Activated T-helper 1 cell treated with anti-CD3 and anti-CD28 coated beads, Interleukin-12 subunit alpha, Interleukin-12 subunit beta, Interleukin-2, Interleukin-4 antibody, amounts not matched to agents 30 ng/mL and 10 ng/mL and 1 ng/mL, durations not matched to agents 14 hours and 24 hours and 36 hours (primary cell): ENCODE measurements at regions not wholly inside any gene's neighbourhood (a gene's known extent, or its start where the extent isn't known, plus 50 kb on each side); places are given as distances from the start of the nearest gene placed in this dataset.
A peak's percentile ranks its signal among the peaks of the same experiment; 100 is the strongest.
"Not testable (repeated sequence)": the region's sequence is repeated elsewhere in the genome, so short reads cannot be mapped to it uniquely, and the experiment has no call there.

Experiments used
- DNase-seq: peaks from one replicate; pipeline ENCODE4 v3.0.0; 2021; ENCODE audit warnings: low spot score
- H3K27ac Mint-ChIP-seq: one replicate; pipeline ENCODE4 v1.8.0; 2021; ENCODE audit warnings: mild to moderate bottlenecking, mixed read lengths
- H3K27me3 Mint-ChIP-seq: one replicate; pipeline ENCODE4 v1.8.0; 2022; ENCODE audit warnings: mild to moderate bottlenecking, moderate library complexity, mixed read lengths; ENCODE audit not compliant: insufficient read depth
- H3K36me3 Mint-ChIP-seq: one replicate; pipeline ENCODE4 v1.8.0; 2021; ENCODE audit warnings: low read depth, mixed read lengths
- H3K4me1 Mint-ChIP-seq: one replicate; pipeline ENCODE4 v1.8.0; 2021; ENCODE audit warnings: low read depth, mixed read lengths
- H3K4me3 Mint-ChIP-seq: one replicate; pipeline ENCODE4 v1.8.0; 2021; ENCODE audit warnings: mild to moderate bottlenecking, moderate library complexity, mixed read lengths
- H3K9me3 Mint-ChIP-seq: one replicate; pipeline ENCODE4 v1.8.0; 2021; ENCODE audit warnings: mixed read lengths
- intact Hi-C: fragments of 100-400 bp; cut with micrococcal nuclease; formaldehyde crosslinking; loops from one replicate; pipeline ENCODE4 v1.15.1; 2024

- Mint-ChIP-seq H3K4me1 (peaks cover 15% of the 10 kb centered on the region), H3K36me3 (no peaks in the 10 kb centered on the region), H3K27me3 (no peaks in the 10 kb centered on the region), H3K27ac (no peak overlapping the region), H3K9me3 (no peaks in the 10 kb centered on the region), H3K4me3 (no peak overlapping the region)
- peak; percentile 30 for DNase-seq
- intact Hi-C loops: loop anchor here (5.0 to 10.0 kb wide), 2 partner anchors 603 to 1285 kb away; partner anchors contain the start of gene DLGAP1
Observed at GRCh38 chr18:5057386-5058348, 139.4 kb downstream of the AKAIN1 start.

DNA sequence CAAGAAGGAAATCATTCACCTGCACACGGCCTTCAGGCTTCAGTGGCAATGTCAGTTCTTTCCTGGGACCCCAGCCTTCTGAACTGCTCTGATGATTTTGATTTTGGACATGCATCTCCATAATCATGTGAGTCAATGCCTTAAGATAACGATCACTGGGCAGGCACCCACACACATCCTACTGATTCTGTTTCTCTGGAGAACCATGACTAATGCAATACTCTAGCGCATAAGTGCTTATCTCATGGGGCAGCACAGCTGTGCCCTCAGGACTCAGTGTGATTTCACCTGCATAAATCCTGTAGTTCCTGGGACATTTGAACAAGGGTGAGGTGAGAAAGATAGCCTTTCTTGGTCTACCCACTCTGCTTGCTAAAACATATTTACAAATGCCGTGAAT lies 144.6 kb downstream of the AKAIN1 start:
- H3K27ac Mint-ChIP-seq: no peak overlapping the region
- intact Hi-C loops: loop anchor here (10.0 kb wide), 1 partner anchor 598 kb away; the partner anchor contains the start of gene DLGAP1
- no peaks in the 10 kb centered on the region for H3K27me3 Mint-ChIP-seq
- H3K9me3 Mint-ChIP-seq: no peaks in the 10 kb centered on the region
- no peaks in the 10 kb centered on the region for H3K36me3 Mint-ChIP-seq
- peaks cover 1% of the 10 kb centered on the region for H3K4me1 Mint-ChIP-seq
- DNase-seq: no peak
- no peak overlapping the region for H3K4me3 Mint-ChIP-seq

GRCh38 chr18:5051207-5051606 lies 145.8 kb downstream of the AKAIN1 start:
- Mint-ChIP-seq H3K4me1 (no peaks in the 10 kb centered on the region), H3K4me3 (no peak overlapping the region), H3K9me3 (no peaks in the 10 kb centered on the region), H3K27ac (no peak overlapping the region), H3K27me3 (no peaks in the 10 kb centered on the region), H3K36me3 (no peaks in the 10 kb centered on the region)
- DNase-seq: no peak
- intact Hi-C loops: loop anchor here (10.0 kb wide), 1 partner anchor 596 kb away; the partner anchor contains the start of gene DLGAP1

GRCh38 chr18:5049124-5049523 lies 147.9 kb downstream of the AKAIN1 start:
- H3K27me3 Mint-ChIP-seq: no peaks in the 10 kb centered on the region
- H3K9me3 Mint-ChIP-seq: no peaks in the 10 kb centered on the region
- no peak overlapping the region for H3K4me3 Mint-ChIP-seq
- H3K27ac Mint-ChIP-seq: no peak overlapping the region
- H3K36me3 Mint-ChIP-seq: no peaks in the 10 kb centered on the region
- no peak for DNase-seq
- H3K4me1 Mint-ChIP-seq: no peaks in the 10 kb centered on the region
- intact Hi-C loops: no loop called here

- H3K27ac Mint-ChIP-seq: no peak overlapping the region
- H3K9me3 Mint-ChIP-seq: no peaks in the 10 kb centered on the region
- no peaks in the 10 kb centered on the region for H3K4me1 Mint-ChIP-seq
- no peak overlapping the region for H3K4me3 Mint-ChIP-seq
- no peak for DNase-seq
- intact Hi-C loops: no loop called here
- no peaks in the 10 kb centered on the region for H3K27me3 Mint-ChIP-seq
- H3K36me3 Mint-ChIP-seq: no peaks in the 10 kb centered on the region
Observed at GRCh38 chr18:5040476-5040875, 156.6 kb downstream of the AKAIN1 start.

- no peaks in the 10 kb centered on the region for H3K27me3 Mint-ChIP-seq
- no peaks in the 10 kb centered on the region for H3K4me1 Mint-ChIP-seq
- no peak overlapping the region for H3K27ac Mint-ChIP-seq
- no peak overlapping the region for H3K4me3 Mint-ChIP-seq
- intact Hi-C loops: no loop called here
- peaks cover 9% of the 10 kb centered on the region for H3K9me3 Mint-ChIP-seq
- no peaks in the 10 kb centered on the region for H3K36me3 Mint-ChIP-seq
- DNase-seq: no peak
Observed at GRCh38 chr18:5036523-5036922, 160.5 kb downstream of the AKAIN1 start.

DNA sequence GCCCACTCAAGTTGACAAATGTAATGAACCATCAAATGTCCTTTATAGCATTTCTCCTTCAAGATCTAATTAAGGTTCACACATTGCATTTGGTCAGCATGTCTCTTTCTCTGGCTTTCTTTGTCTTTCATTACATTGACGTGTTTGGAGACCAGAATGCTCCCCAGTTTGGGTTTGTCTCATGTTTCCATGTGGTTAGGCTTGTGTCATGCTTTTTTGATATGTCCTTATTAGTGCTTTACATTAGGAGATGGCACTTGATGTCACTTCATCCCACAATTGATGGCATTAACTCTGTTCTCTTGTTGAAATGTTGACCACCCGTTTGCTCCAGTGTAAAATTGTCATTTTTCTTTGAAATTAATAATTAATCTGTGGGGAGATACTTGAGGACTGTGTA lies 165.8 kb downstream of the AKAIN1 start:
- Mint-ChIP-seq H3K27ac (no peak overlapping the region), H3K27me3 (no peaks in the 10 kb centered on the region), H3K9me3 (peaks cover 12% of the 10 kb centered on the region), H3K4me3 (no peak overlapping the region), H3K36me3 (no peaks in the 10 kb centered on the region), H3K4me1 (no peaks in the 10 kb centered on the region)
- no peak for DNase-seq
- intact Hi-C loops: no loop called here

DNA sequence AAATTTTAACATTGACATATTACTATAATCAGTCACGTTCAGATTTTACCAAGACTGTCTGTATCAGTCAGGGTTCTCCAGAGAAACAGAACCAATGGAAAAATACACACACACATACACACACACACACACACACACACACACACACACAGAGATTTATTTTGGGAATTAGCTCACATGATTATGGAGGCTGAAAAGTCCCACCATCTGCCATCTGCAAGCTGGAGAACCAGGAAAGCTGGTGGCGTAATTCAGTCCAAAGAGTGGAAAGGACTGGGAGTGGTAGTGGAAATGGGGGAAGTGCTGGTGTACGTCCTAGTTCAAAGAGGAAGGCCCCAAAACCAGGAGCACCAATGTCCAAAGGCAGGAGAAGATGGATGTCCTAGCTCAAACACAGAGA lies 166.4 kb downstream of the AKAIN1 start:
- intact Hi-C loops: no loop called here
- Mint-ChIP-seq H3K27me3 (no peaks in the 10 kb centered on the region), H3K27ac (no peak overlapping the region), H3K4me1 (no peaks in the 10 kb centered on the region), H3K36me3 (no peaks in the 10 kb centered on the region), H3K9me3 (peaks cover 12% of the 10 kb centered on the region), H3K4me3 (no peak overlapping the region)
- no peak for DNase-seq

DNA sequence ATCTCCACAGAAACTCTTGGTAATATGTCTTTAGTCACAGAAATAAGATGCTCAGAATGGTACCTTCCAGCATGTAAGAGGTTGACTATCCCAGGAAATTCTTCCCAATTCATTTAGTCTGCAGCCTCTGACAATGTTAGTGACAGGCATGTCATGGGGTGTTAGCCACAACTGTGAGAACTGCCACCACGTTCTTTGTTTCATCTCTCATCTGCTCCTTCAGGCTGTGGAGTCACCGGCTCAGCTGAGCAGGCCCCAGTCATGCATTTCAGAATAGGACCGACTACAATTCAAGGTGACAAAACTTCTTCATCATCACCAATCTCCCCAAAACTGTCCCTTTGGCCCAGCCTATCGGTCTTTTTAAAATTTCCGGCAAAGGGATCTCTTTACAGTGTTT lies 167.5 kb downstream of the AKAIN1 start:
- intact Hi-C loops: no loop called here
- Mint-ChIP-seq H3K4me3 (no peak overlapping the region), H3K27me3 (no peaks in the 10 kb centered on the region), H3K9me3 (peaks cover 12% of the 10 kb centered on the region), H3K27ac (no peak overlapping the region), H3K4me1 (no peaks in the 10 kb centered on the region), H3K36me3 (no peaks in the 10 kb centered on the region)
- no peak for DNase-seq

DNA sequence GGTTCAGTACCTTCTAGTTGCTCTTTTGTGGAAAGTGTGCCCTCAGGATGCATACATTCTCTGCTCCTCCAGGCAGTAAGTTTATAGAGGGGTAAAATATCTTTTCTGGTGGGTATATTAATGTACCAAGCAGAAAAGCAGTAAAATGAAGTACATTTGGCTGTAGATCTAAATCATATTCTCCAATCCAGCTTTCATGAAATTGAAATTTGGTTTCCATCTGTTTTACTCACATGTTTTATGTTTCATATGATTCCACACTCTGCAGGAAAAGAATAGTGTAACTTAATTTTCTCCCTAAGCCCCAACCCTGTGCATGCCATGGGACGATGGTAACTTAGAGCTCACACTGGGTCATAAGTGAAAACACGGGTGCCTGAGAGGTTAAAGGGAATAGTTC lies 172.3 kb downstream of the AKAIN1 start:
- H3K27me3 Mint-ChIP-seq: peaks cover 2% of the 10 kb centered on the region
- no peaks in the 10 kb centered on the region for H3K9me3 Mint-ChIP-seq
- no peaks in the 10 kb centered on the region for H3K4me1 Mint-ChIP-seq
- intact Hi-C loops: no loop called here
- no peak for DNase-seq
- H3K27ac Mint-ChIP-seq: no peak overlapping the region
- H3K4me3 Mint-ChIP-seq: no peak overlapping the region
- H3K36me3 Mint-ChIP-seq: no peaks in the 10 kb centered on the region

GRCh38 chr18:5021558-5021957 lies 175.5 kb downstream of the AKAIN1 start:
- intact Hi-C loops: no loop called here
- DNase-seq: no peak
- H3K36me3 Mint-ChIP-seq: no peaks in the 10 kb centered on the region

GRCh38 chr18:5015213-5015612 lies 181.8 kb downstream of the AKAIN1 start:
- Mint-ChIP-seq H3K9me3 (no peaks in the 10 kb centered on the region), H3K4me1 (no peaks in the 10 kb centered on the region), H3K36me3 (no peaks in the 10 kb centered on the region), H3K27ac (no peak overlapping the region), H3K27me3 (no peaks in the 10 kb centered on the region), H3K4me3 (no peak overlapping the region)
- intact Hi-C loops: no loop called here
- DNase-seq: no peak

More at GRCh38 chr18:5021558-5021957, 175.5 kb downstream of the AKAIN1 start:
- Mint-ChIP-seq H3K27me3 (peaks cover 2% of the 10 kb centered on the region), H3K9me3 (no peaks in the 10 kb centered on the region), H3K27ac (no peak overlapping the region), H3K4me1 (no peaks in the 10 kb centered on the region), H3K4me3 (no peak overlapping the region)

DNA sequence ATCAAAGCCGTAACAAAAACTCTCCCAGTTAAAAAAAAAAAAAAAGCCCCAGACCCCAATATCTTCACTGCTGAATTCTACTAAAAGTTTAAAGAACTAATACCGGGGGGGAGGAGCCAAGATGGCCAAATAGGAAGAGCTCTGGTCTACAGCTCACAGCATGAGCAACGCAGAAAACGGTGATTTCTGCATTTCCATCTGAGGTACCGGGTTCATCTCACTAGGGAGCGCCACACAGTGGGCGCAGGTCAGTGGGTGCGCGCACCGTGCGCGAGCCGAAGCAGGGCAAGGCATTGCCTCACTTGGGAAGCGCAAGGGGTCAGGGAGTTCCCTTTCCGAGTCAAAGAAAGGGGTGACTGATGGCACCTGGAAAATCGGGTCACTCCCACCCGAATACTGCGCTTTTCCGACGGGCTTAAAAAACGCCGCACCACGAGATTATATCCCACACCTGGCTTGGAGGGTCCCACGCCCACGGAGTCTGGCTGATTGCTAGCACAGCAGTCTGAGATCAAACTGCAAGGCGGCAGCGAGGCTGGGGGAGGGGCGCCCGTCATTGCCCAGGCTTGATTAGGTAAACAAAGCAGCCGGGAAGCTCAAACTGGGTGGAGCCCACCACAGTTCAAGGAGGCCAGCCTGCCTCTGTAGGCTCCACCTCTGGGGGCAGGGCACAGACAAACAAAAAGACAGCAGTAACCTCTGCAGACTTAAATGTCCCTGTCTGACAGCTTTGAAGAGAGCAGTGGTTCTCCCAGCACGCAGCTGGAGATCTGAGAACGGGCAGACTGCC lies 192.8 kb downstream of the AKAIN1 start:
- H3K9me3 Mint-ChIP-seq, H3K27me3 Mint-ChIP-seq, DNase-seq, H3K27ac Mint-ChIP-seq, H3K4me1 Mint-ChIP-seq, H3K4me3 Mint-ChIP-seq, H3K36me3 Mint-ChIP-seq, intact Hi-C loops: not testable (repeated sequence)
